GM19043 (cell line): ENCODE measurements at regions not wholly inside any gene's neighbourhood (a gene's known extent, or its start where the extent isn't known, plus 50 kb on each side); places are given as distances from the start of the nearest gene placed in this dataset.

ENCODE experiments used
- ATAC-seq: cut with Tn5 transposase; IDR thresholded peaks from one replicate; pipeline ENCODE4 v1.9.1; 2021; ENCODE audit warnings: low read depth; ENCODE audit not compliant: unreplicated experiment

DNA sequence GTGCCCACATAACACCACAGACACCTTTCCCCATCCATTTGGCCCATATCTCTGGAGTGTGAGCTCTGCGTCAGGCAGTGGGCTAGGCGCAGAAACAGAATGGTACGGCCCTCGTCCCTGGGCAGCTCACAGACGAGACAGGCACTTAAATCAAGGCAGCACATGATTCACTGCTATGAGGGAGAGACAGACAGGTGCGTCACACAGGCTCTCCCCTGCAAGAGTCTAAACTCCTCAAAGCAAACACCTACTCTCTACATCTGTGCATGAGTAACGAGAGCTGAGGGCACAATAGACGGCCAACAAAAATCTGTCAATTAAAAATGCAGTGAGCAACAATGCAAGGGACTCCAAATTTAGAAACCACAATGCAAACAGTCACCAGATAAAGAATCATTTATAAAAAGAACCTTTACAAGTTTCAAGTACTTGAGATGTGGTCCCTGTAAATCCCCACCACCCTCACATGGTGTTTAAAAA lies 348.9 kb downstream of the UQCRFS1 start:
- no peak for ATAC-seq

- no peak for ATAC-seq
Observed at GRCh38 chr19:28862238-28862637, 350.7 kb downstream of the UQCRFS1 start.

DNA sequence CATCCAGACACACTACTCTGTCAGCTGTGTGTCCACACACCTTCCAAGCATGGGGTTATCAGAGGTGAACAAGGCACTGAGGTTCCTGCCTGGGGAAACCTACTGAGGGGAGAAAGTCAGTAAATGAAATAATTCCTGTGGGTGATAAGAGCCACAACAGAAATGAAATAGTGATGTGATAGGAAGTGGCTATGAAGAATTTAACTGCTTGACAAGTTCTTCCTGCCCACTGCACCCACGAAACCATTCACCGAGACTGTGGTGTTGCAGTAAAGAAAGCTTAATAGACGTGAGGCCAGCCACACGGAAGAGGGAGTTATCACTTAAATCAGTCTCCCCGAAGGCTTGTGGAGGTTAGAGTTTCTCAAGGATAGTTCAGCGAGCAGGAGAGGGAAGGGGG lies 353.1 kb downstream of the UQCRFS1 start:
- no peak for ATAC-seq

GRCh38 chr19:28858933-28859332 lies 354.0 kb downstream of the UQCRFS1 start:
- ATAC-seq = no peak

DNA sequence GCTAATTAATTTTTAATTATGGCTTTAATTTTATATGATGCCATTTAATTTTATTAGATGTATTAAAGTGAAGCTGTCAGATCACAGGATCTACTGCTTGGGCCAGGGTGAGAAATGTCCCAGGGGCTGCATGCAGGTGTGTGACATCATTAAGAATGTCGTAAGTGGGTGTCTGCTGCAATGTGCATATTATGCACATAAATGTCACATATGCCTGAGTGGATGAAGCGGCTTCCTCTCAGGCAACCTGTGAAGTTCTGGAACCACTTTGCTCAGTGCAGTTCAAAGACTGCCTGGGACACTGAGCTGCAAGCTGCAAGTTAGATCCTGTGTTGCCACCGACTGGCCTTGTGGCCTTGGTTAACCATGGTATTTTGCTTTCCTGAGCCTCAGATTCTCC lies 355.0 kb downstream of the UQCRFS1 start:
- no peak for ATAC-seq

DNA sequence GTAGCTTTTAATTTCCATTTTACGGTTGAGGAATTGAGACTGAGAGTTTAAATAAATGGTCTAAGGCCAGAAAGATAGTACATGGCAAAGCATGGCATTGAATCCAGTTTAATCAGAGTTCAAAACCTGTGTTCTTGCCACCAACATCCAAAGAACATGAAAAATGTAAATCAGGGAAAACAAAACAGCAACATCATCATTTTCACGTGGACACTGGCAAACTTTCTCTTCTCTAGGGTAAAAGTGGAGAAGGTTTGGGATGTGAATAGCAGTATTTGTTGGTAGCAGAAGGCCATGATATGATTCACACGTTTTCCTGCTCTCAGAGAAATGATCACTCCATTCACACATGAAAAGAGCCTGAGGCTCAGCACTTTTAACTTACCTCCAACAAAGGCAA lies 357.7 kb downstream of the UQCRFS1 start:
- no peak for ATAC-seq

DNA sequence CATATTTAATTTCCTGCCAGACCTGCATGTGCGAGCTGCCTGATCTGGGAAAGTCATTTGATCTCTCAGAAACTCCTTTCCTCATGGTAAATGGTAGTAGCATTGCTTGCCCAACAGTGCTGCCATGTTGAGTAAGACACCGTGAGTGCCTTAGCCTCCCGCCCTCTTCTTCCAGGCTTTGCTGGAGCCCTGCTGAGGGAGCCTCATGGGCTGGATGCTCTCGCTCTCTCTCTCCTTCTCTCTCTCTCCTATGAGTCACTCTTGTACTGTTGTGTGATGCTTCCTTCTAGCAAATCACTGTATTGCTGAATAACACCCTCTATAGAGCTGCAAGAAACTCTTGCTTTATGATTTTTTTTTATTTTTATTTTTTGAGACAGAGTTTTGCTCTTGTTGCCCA lies 365.5 kb downstream of the UQCRFS1 start:
- no peak for ATAC-seq

DNA sequence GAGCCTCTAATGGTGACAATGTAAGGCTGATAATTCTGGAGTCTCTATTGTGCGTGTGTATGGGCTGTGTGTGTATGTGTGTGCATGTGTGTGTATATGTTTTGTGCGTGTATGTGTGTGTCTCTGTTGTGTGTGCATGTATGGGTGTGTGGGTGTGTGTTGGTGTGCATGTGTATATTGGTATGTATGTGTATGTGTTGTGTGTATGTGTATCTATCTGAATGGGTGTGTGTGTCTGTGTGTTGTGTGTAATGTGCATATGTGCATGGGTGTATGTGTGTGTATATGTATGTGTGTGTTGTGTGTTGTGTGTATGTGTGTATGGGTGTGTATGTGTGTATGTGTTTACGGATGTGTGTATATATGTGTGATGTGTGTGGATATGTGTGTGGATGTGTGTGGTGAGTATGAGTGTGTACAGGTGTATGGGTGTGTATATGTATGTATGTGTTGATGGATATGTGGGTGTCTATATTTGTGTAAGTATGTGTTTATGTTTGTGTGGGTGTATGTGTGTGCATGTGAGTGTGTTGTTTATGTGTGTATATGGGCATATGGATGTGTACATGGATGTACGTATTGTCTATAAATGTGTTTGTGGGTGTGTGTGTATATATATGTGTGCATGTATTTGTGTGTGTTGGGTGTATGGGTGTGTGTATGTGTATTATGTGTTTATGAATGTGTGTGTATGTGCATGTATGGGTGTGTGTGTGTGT lies 366.7 kb downstream of the UQCRFS1 start:
- ATAC-seq = no peak

DNA sequence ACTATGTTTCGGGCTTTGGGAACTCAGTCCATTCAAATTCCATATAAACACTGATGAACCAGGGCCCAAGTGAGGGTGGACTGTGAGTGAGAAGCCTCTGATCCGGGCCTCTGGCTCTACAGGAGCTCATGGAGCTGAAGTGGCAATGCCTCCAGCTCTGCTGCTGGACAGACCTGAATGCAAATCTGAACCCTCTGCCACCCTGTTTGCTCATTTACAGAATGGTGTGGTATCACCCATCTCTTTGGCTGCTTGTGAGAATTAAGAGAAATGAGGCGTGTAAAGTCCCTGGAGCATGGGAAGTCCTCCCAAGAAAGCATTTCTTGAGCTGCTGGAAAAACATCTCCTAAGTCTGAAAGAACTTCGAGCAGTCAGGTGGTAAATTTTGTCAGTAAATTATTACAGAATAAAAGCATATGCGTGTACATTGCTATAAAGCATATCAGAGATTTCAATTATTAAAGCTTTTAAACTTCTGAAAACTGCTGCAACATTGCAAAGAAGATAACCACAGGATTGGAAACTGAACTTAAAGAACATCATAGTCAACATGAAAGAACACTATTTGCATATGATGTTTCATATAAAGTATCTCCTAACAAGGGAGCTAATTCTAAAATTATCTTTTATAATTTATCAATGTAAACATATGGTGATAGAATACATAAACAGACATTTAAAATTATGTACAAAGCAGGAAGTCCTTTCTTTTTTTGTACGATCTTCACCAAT lies 369.0 kb downstream of the UQCRFS1 start:
- no peak for ATAC-seq

DNA sequence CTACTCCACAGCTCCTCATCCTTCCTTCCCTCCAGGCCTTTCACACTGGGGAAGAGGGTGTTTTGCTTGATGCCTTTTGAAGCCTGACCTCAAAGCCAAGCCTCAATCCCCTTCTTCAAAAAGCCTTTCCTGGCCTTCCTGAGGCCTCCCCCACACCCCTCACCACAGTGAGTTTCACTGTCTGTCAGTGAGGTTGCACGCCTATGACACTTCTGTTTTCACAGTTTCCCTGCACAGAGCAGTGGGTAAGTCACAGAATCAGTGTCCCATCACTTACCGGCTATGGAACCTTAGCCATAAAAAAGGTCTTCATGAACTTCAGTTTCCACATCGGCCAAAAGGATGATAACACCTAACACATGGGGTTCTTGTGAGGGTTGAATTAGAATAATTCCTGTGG lies 371.4 kb downstream of the UQCRFS1 start:
- no peak for ATAC-seq

DNA sequence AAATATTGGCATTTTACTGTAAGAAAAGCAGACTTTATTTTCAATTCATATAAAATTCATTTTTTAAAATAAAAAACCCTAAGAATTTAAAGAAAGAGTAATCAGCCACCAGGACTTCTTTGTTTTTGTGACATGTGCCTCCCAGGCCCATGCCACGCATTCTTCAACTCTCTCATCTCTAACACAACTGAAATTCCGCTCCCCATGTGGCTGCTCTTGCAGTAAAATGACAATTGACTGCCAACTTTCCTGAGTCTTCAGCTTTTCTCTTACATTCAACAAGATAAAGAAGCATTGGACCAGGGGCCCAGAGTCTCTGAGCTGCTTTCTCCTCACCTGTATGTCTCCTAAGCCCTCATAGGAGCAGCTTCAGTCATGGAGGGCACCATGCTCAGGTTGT lies 372.1 kb downstream of the UQCRFS1 start:
- ATAC-seq = no peak

DNA sequence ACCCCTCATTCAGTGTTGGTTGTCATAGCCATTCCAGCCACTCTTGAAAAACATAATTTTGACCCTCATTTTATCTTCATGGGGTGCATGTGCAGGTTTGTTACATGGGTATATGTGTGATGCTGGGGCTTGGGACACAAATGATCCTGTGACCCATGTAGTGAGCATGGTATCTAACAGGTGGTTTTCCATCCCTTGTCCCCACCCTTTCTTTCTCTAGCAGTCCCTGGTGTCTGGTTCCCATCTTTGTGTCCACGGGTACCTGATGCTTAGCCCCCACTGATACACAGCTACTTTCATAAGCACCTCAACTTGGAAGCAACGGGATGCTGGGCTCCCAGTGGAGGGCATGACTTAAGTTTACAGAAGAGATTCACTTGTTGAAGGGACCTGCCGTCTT lies 373.5 kb downstream of the UQCRFS1 start:
- ATAC-seq = no peak

DNA sequence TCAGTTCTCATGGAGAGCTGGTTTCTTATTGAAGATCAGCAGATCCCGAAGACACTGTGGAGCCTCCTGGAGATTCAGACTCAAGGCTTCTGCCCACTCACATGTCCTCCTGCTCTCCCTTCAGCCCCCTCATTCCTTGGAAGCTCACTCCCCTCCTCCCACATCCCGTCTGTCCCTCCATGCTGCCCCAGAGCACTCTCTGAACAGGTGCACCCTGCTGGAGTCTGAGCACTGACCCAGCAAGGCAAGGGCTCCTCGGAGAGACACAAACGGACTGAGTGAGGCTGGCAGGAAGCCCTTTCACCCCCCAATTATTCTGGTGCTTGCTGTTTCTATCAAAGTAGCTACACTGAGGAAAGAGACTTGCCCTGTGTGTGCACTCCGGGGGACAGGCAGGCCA lies 374.0 kb downstream of the UQCRFS1 start:
- ATAC-seq = no peak

DNA sequence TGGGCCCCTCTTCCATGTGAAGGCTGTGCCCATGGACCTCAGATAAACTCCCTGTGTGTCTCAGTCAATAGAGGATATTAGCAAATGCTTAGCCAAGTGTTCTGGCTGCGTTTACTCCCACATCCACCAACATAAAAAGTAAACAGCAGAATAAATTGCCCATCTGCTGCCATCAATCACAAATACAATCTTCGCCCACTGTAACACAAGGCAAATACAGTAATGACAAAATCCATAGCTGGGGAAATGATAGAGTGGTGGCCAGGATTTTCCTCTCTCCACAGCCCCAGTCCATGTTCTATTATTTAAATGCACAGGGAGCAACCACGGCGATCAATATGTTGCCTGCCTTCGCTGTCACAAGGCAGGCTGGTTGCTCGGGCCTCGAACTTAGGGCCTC lies 376.5 kb downstream of the UQCRFS1 start:
- no peak for ATAC-seq

DNA sequence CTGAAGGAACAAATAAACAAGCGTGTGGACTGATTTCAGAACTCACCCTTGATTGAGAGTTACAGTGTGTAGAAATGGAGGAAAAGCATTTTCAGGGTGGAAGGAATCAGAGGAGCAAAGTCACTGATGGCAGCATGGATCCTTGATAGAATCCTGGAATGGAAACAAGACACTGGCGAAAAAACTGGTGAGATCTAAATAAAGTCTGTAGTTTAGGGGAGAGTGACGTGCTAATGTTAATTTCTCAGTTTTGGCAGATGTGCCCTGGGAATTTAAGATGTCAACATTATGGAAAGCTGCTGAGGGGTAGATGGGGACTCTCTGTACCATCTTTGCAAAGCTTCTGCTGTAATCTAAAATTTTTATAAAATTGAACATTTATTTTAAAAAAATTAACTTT lies 378.0 kb downstream of the UQCRFS1 start:
- ATAC-seq = no peak

DNA sequence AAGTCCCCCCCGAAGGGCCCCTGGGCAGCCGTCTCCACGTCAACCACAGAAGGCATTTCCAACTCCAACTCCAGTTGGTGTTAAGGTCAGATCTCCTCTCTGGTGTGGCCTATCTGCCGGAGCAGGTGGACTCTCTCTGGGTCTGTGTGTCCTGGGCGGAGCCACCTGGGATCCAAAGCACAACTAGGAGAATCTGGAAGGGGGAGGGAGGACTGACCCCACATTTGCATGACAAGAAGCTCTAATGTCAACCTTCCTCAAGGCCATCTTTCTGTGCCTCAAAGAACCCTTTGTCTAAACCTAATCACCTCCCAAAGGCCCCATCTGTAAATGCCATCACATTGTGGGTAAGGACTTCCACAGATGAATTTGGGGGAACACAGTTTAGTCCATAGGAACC lies 381.5 kb downstream of the UQCRFS1 start:
- no peak for ATAC-seq

GRCh38 chr19:28829762-28830161 lies 383.2 kb downstream of the UQCRFS1 start:
- ATAC-seq = no peak

DNA sequence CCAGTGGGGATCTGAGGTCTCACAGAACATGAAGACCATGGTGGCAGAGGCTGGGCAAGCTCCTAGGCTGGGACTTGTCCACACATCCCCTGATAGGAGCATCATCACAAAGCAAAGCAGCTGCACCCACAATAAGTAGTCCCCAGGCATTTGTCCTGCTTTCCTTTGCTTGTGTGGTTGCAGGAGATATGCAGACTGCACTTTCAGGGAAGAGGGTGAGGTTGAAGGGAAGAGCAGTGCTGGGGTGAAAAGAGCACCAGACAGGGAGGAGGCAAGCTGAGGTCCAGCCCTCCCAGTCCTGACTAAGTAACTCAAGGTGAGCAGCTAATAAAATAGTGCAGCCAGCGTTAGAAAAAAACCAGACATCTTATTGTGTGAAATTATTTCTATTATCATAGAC lies 383.6 kb downstream of the UQCRFS1 start:
- no peak for ATAC-seq

GRCh38 chr19:28828276-28828870 lies 384.6 kb downstream of the UQCRFS1 start:
- ATAC-seq = no peak

DNA sequence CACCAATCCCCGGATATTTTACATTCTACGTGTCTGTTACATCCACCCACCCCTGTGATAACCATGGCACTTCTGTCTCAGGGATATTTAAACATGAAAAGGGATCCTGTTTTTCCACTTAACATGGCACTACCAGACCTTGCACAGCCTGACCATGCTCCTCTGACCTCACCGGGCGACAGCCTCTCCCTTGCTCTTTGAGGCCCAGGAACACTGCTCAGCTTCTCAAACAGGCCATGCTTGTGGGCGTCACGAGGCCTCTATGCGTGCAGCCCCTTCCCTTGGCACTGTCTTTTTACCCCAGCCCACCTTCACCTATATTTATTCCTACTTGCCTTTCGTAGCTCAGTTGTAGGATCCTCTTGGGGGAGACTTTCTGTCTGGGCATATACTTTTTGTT lies 385.6 kb downstream of the UQCRFS1 start:
- no peak for ATAC-seq

DNA sequence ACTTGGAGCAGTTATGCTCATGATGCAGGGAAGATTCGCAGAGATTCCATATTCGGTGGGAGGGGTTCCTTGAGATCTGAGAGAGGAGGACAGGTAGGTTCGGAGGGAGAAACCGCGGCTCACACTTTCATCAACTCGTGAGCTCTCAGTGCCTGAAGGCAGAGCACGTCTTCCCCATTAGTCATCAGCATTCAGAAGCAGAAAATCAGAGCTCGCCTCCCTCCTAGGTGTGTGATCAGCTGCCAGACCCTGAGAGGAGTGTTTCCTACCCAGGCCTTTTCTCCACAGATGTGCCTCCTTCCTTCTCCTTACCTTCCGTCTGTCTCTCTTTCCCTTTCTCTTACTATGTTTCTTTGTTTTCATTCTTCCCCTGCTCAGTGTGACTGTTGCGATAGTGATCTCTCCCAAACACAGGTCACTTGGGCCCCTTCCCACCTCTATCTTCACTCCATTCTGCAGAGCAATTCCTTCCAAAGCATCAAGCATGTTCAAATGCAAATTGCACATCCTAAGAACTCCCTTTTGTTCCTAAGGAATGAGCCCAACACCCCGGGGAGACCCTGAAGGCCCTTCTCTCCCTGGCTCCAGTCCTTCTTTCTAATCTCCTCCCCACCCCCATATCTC lies 389.5 kb downstream of the UQCRFS1 start:
- no peak for ATAC-seq
